ENCODE measurements at regions not wholly inside any gene's neighbourhood (a gene's known extent, or its start where the extent isn't known, plus 50 kb on each side); places are given as distances from the start of the nearest gene placed in this dataset.
"Not testable (repeated sequence)": the region's sequence is repeated elsewhere in the genome, so short reads cannot be mapped to it uniquely, and the experiment has no call there.

DNA sequence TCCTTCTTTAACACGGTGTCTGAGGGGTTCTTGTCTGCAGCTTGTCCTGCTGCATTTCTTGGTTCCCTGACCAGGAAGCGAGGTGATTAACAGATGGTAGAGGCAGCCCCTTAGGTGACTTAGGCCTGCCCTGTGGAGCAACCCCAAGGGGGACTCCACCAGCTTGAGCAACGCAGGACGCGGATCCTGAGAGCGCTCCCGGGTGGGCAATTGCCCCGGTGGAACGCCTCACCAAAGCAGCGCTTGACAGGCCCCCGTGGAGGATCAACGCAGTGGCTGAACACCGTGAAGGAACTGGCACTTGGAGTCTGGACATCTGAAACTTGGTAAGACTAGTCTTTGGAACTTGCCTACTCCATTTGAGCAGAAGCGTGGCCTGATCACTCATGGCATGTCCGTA lies 272.9 kb upstream of the ATXN7L3B start:
- DNase-seq (ENCODE audit: low spot score in 2 of 2), result no peak
- no peaks in the 10 kb centered on the region for H3K36me3 Mint-ChIP-seq
- no peak overlapping the region for H3K27ac Mint-ChIP-seq
- ATAC-seq (ENCODE audit: low read depth), result no peak
- no peaks in the 10 kb centered on the region for H3K4me1 Mint-ChIP-seq
- peaks cover 2% of the 10 kb centered on the region for H3K9me3 Mint-ChIP-seq
- H3K27me3 Mint-ChIP-seq, result no peaks in the 10 kb centered on the region
- no peak overlapping the region for H3K4me3 Mint-ChIP-seq

DNA sequence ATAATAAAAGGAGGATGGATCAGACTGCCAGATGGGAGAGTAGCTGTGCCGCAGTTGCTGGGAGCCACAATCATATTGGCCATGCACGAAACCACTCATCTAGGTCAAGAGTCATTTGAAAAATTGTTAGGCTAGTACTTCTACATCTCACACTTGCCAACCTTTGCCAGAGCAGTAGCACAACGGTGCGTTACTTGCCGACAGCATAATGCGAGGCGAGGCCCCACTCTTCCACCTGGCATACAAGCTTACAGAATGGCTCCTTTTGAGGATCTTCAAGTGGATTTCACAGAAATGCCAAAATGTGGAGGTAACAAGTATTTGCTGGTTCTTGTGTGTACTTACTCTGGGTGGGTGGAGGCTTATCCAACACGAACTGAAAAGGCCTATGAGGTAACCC lies 268.3 kb upstream of the ATXN7L3B start:
- not testable (repeated sequence) for H3K4me1 Mint-ChIP-seq; H3K4me3 Mint-ChIP-seq; DNase-seq (ENCODE audit: low spot score in 2 of 2); H3K36me3 Mint-ChIP-seq; ATAC-seq (ENCODE audit: low read depth); H3K9me3 Mint-ChIP-seq; H3K27ac Mint-ChIP-seq; H3K27me3 Mint-ChIP-seq

DNA sequence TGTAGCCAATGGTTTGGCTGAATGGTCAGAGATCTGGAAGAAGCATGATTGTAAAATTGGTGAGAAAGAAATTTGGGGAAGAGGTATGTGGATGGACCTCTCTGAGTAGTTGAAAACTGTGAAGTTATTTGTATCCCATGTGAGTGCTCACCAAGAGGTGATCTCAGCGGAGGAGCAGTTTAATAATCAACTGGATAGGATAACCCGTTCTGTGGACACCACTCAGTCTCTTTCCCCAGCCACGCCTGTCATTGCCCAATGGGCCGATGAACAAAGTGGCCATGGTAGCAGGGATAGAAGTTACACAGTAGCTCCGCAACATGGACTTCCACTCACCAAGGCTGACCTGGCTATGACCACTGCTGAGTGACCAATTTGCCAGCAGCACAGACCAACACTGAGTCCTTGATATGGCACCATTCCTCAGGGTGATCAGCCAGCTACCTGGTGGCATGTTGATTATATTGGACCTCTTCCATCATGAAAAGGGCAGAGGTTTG lies 257.4 kb upstream of the ATXN7L3B start:
- no peaks in the 10 kb centered on the region for H3K4me1 Mint-ChIP-seq

DNA sequence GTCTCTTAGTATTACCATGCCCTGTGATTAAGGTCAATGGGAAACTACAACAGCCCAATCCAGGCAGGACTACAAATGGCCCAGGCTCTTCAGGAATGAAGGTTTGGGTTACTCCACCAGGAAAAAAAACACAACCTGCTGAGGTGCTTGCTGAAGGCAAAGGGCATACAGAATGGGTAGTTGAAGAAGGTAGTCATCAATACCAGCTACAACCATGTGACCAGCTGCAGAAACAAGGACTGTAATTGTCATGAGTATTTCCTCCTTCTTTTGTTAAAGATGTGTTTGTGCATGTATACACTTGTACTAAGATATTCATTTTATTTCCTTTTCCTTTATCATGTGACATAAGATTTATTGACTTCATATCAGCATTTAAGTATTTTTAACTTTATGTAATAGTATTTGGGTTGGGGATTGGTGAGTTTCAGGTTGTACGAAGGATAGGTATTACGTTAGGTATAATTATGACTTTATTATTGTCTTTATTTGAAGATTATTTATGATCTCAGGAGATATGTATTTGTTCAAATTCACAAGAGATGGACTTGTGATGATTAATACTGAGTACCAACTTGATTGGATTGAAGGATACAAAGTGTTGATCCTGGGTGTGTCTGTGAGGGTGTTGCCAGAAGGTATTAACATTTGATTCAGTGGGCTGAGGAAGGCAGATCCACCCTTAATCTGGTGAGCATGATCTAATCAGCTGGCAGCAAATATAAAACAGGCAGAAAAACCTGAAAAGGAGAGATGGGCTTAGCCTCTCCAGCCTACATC lies 256.0 kb upstream of the ATXN7L3B start:
- H3K27me3 Mint-ChIP-seq; H3K36me3 Mint-ChIP-seq; H3K27ac Mint-ChIP-seq; H3K4me1 Mint-ChIP-seq; ATAC-seq (ENCODE audit: low read depth); H3K9me3 Mint-ChIP-seq; DNase-seq (ENCODE audit: low spot score in 2 of 2); H3K4me3 Mint-ChIP-seq: not testable (repeated sequence)

More for the DNA sequence above, 257.4 kb upstream of the ATXN7L3B start:
- no peaks in the 10 kb centered on the region for H3K36me3 Mint-ChIP-seq
- H3K27me3 Mint-ChIP-seq, result no peaks in the 10 kb centered on the region
- no peak overlapping the region for H3K27ac Mint-ChIP-seq
- ATAC-seq (ENCODE audit: low read depth), result no peak
- H3K9me3 Mint-ChIP-seq, result peaks cover 7% of the 10 kb centered on the region
- DNase-seq (ENCODE audit: low spot score in 2 of 2), result no peak
- H3K4me3 Mint-ChIP-seq, result no peak overlapping the region

DNA sequence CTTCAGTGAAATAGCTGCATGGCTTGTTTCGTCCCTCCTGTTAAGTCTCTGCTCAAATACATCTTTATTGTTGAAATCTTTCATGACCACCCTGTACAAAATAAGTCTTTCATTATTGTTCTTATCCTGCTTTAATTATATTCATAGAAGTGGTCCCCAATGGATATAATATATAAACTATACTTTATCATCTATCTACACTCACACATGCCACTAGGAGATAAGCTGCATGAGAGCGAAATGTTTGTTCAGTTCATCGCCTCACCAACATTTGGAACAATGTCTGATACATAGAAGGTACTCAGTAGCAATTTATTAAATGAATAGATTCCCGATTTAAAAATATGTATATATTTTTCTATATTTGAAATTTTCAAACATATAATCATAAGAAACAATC lies 254.0 kb upstream of the ATXN7L3B start:
- DNase-seq (ENCODE audit: low spot score in 2 of 2) (no peak), ATAC-seq (ENCODE audit: low read depth) (no peak)
- Mint-ChIP-seq H3K27ac (no peak overlapping the region), H3K27me3 (no peaks in the 10 kb centered on the region), H3K4me3 (no peak overlapping the region), H3K9me3 (no peaks in the 10 kb centered on the region), H3K36me3 (no peaks in the 10 kb centered on the region), H3K4me1 (no peaks in the 10 kb centered on the region)

DNA sequence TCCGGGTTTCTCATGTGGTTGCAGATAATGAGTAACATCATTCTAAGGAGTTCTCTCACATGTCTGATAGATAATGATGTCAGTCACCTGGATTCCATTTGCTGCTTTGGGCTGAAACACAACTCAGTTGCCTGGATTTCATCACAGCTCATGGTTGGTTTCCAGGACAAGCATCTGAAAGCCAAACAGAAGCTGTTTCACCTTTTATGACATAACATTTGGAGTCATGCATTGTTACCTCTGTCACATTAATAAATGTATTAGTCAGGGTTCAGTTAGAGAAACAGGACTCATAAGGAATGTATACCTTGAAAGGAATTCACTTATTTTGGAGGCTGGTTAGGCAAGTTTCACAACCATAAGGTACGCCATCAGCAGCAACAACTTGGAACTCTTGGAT lies 251.9 kb upstream of the ATXN7L3B start:
- H3K4me3 Mint-ChIP-seq, result no peak overlapping the region
- H3K9me3 Mint-ChIP-seq, result no peaks in the 10 kb centered on the region
- ATAC-seq (ENCODE audit: low read depth) (no peak), DNase-seq (ENCODE audit: low spot score in 2 of 2) (no peak)
- no peaks in the 10 kb centered on the region for H3K36me3 Mint-ChIP-seq
- no peaks in the 10 kb centered on the region for H3K4me1 Mint-ChIP-seq
- no peak overlapping the region for H3K27ac Mint-ChIP-seq
- H3K27me3 Mint-ChIP-seq, result no peaks in the 10 kb centered on the region

DNA sequence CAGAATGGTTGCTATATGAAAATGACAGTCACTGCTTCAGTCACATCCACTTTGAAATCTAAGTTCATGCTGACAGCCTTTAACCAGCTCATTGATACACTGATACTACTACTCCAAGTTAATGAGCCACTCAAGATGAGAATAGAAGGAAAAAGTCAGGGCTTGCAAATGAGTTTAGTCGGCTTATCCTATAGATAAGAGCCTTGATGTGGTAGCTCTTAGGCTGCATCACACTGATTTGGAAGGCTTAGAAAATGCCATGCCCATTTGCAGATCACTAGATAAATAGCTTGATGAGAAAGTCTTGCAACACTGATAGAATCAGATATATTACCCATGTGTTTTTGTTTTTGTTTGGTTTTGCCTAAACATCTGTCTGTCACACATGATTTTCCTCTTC lies 251.4 kb upstream of the ATXN7L3B start:
- Mint-ChIP-seq H3K9me3 (no peaks in the 10 kb centered on the region), H3K4me3 (no peak overlapping the region), H3K4me1 (no peaks in the 10 kb centered on the region), H3K36me3 (no peaks in the 10 kb centered on the region), H3K27me3 (no peaks in the 10 kb centered on the region), H3K27ac (no peak overlapping the region)
- DNase-seq (ENCODE audit: low spot score in 2 of 2) (no peak), ATAC-seq (ENCODE audit: low read depth) (no peak)

DNA sequence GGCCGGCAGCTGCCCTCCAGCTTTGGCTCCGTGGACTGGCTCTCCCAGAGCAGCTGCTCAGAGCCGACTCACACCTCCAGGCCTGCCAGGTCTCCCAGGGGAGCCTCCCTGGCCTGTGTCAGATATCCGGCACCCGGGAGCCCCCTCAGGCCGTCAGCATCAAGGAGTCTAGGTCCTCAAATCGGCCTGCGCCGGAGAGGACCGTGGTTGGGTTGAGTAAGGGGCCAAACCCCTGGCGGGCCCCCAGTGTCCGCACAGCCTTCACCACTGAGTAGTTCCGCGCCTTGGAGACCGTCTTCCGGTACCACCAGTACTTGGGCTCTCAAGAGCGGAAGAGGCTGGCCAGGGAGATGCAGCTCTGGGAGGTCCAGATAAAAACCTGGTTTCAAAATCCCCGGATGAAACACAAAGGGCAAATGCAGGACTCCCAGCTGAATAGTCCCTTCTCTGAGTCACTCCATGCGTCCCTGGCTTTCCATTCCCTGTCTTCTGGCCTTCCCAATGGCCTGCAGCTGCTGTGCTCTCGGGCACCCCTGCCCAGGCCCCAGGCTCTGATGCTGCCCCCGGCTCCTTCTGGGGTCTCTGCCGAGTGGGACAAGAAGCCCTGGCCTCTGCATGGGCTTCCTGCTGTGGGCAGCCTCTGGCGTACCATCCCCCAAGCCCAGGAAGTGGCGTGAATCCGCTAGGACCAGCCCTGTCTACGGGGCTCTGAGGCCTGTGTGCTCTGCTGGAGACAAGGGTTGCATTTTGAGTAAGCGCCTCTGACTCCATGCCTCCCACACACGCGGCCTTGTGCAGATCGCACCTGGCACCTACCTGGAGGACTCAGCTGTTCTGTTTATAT lies 245.1 kb upstream of the ATXN7L3B start:
- ATAC-seq (ENCODE audit: low read depth), result no peak
- no peaks in the 10 kb centered on the region for H3K9me3 Mint-ChIP-seq
- no peak for DNase-seq (ENCODE audit: low spot score in 2 of 2)
- H3K4me3 Mint-ChIP-seq, result no peak overlapping the region
- no peaks in the 10 kb centered on the region for H3K4me1 Mint-ChIP-seq
- no peaks in the 10 kb centered on the region for H3K27me3 Mint-ChIP-seq
- no peaks in the 10 kb centered on the region for H3K36me3 Mint-ChIP-seq
- no peak overlapping the region for H3K27ac Mint-ChIP-seq

DNA sequence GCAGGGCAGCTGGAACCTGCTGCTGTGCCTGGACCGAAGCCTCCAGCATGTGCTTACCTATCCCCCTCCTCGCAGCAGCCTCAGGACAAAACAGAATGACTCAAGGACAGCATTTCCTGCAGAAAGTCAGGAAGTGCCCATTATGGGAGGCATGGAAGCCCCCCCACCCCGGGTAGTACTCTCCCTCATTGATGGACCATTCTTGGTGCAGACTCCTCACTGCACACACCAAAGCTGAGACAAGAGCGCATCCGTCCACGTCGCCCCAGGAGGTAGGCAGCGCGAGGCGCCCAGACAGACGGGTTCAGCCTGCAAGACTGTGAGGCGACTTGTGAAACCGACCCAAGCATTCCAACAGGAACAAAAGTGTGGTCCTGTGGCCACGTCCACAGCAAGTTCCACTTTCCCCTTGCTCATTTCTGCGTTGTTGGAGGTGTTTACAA lies 243.9 kb upstream of the ATXN7L3B start:
- Mint-ChIP-seq H3K4me1 (no peaks in the 10 kb centered on the region), H3K27ac (no peak overlapping the region), H3K27me3 (no peaks in the 10 kb centered on the region), H3K9me3 (no peaks in the 10 kb centered on the region), H3K4me3 (no peak overlapping the region), H3K36me3 (no peaks in the 10 kb centered on the region)
- DNase-seq (ENCODE audit: low spot score in 2 of 2) (no peak), ATAC-seq (ENCODE audit: low read depth) (no peak)

DNA sequence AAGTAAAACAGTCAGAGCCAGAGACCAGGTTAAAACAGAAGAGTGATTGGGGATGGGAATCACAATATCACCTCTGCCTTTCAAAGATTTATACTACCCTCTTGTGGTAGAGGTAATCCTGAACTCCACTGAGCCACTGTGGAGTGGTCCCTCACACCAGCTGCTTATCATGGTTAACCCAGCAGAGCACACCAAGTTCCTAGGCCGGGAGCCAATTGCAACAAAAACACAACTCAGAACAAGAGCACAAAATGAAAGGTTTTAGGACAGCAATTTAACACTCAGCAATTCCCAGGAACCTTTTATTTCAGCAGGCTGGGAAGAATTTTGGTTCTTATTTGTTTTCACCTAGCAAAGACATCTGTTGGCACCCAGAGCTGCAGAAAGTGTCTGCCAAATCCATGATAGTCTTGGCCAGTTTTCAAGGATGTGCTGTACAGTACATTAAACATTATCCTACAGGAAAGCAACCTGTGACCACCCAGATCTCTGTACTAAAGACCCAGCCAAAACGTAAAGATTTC lies 220.5 kb upstream of the ATXN7L3B start:
- Mint-ChIP-seq H3K4me1 (no peaks in the 10 kb centered on the region), H3K9me3 (no peaks in the 10 kb centered on the region), H3K27me3 (no peaks in the 10 kb centered on the region), H3K27ac (no peak overlapping the region), H3K4me3 (no peak overlapping the region), H3K36me3 (no peaks in the 10 kb centered on the region)
- DNase-seq (ENCODE audit: low spot score in 2 of 2) (no peak), ATAC-seq (ENCODE audit: low read depth) (no peak)

DNA sequence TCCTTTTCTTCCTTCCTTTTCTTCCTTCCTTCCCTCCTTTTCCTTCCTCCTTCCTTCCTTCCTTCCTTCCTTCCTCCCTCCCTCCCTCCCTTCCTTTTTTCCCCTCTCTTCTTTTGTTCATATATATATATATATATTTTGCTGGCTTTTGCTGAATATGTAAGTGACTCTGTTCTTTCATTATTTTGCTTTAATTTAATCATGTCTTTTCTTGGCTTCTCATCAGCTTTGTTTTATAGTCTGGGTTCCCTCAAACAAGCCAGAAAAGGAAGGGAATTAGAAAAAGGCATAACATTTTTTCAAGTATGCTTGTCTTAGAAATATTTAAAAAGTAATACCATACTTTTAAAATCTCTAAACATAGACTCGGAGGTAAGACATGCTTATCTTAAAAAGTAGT lies 219.9 kb upstream of the ATXN7L3B start:
- H3K27me3 Mint-ChIP-seq, result no peaks in the 10 kb centered on the region
- H3K27ac Mint-ChIP-seq, result no peak overlapping the region
- no peak overlapping the region for H3K4me3 Mint-ChIP-seq
- DNase-seq (ENCODE audit: low spot score in 2 of 2), result no peak
- no peaks in the 10 kb centered on the region for H3K4me1 Mint-ChIP-seq
- no peaks in the 10 kb centered on the region for H3K36me3 Mint-ChIP-seq
- no peak for ATAC-seq (ENCODE audit: low read depth)
- no peaks in the 10 kb centered on the region for H3K9me3 Mint-ChIP-seq

DNA sequence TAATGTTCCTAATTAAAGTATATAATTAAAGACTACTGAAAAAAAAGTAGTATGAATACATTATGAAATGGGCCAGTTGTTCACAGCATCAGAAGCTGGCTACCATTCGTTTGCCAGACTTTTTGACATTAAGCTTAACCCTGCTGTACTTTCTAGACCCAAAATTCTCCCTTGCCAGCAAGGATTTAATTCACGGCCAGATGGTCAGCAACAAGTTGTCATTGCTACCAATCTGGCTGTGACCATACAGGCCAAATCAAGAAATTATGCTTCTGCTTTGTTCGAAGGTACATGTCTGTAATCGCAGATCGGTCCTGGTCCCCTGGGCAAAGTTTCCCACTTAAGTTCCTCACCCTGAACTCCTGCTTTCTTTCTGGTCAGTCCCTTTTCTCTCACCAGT lies 217.7 kb upstream of the ATXN7L3B start:
- no peak for DNase-seq (ENCODE audit: low spot score in 2 of 2)
- Mint-ChIP-seq H3K27me3 (no peaks in the 10 kb centered on the region), H3K27ac (no peak overlapping the region), H3K36me3 (no peaks in the 10 kb centered on the region), H3K4me1 (no peaks in the 10 kb centered on the region), H3K9me3 (no peaks in the 10 kb centered on the region), H3K4me3 (no peak overlapping the region)
- ATAC-seq (ENCODE audit: low read depth), result no peak

DNA sequence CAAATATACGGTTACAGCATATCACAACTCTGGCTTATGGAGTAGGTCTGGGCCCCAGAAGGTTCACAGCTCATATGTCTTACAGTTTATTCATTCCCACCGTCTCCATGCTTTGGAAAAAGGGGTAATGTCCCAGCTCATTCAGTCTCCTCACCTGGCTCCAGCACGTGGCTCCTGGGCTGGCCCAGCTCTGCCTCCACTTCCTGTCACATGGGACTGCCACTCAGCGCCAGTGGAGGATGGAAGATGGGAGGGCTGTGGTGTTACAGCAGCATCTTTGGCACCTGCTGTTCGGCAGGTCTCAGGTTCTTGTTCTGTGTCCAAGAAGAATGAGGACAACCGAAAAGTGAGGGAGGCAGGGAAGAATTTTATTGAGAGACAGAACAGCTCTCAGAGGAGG lies 216.3 kb upstream of the ATXN7L3B start:
- Mint-ChIP-seq H3K4me3 (no peak overlapping the region), H3K4me1 (no peaks in the 10 kb centered on the region), H3K27me3 (no peaks in the 10 kb centered on the region), H3K27ac (no peak overlapping the region), H3K9me3 (no peaks in the 10 kb centered on the region), H3K36me3 (no peaks in the 10 kb centered on the region)
- no peak for ATAC-seq (ENCODE audit: low read depth)
- no peak for DNase-seq (ENCODE audit: low spot score in 2 of 2)

DNA sequence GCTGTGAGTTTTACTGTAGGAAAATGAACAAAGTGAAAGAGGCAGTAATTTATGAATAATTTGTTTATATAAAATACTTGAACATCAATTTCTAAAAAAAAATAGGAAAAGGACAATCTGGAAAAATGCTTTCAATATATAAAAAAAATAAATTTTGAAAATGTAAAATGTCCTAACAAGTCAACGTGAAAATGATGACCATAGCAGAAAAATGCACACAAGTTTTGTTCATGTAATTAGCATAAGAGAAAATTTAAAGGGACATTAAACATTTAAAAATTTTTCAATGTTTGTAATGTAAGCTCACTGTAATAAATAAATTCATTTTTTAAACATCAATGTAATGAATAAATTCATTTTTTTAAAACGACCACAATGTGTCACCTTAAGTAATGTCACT lies 214.8 kb upstream of the ATXN7L3B start:
- ATAC-seq (ENCODE audit: low read depth), result no peak
- no peak for DNase-seq (ENCODE audit: low spot score in 2 of 2)
- Mint-ChIP-seq H3K36me3 (no peaks in the 10 kb centered on the region), H3K9me3 (no peaks in the 10 kb centered on the region), H3K27ac (no peak overlapping the region), H3K4me3 (no peak overlapping the region), H3K27me3 (no peaks in the 10 kb centered on the region), H3K4me1 (no peaks in the 10 kb centered on the region)

All from memory B cell (primary cell).